Loucy (cell line): ENCODE measurements at regions not wholly inside any gene's neighbourhood (a gene's known extent, or its start where the extent isn't known, plus 50 kb on each side); places are given as distances from the start of the nearest gene placed in this dataset.

Experiments used
- H2AFZ ChIP-seq: fragments of 200-600 bp; sonication (generic); 2 replicates; pipeline ENCODE4 v1.6.0; 2016; ENCODE audit warnings: antibody characterized with exemption, mild to moderate bottlenecking, low read length, moderate library complexity
- H3F3A ChIP-seq: fragments of 200-600 bp; 2 replicates; pipeline ENCODE4 v1.6.0; 2016; ENCODE audit warnings: antibody characterized with exemption, low read depth, mild to moderate bottlenecking
- H3K27me3 ChIP-seq: fragments of 200-600 bp; sonication (generic); 2 replicates; pipeline ENCODE4 v1.6.1; 2014; ENCODE audit warnings: low read length, mild to moderate bottlenecking; ENCODE audit not compliant: insufficient read depth, poor library complexity, severe bottlenecking
- H3K36me3 ChIP-seq: fragments of 200-600 bp; sonication (generic); 2 replicates; pipeline ENCODE4 v1.6.1; 2016; ENCODE audit warnings: low read length; ENCODE audit not compliant: insufficient read depth
- H3K4me1 ChIP-seq: fragments of 200-600 bp; sonication (generic); 2 replicates; pipeline ENCODE4 v1.5.1; 2014; ENCODE audit warnings: low read length, mild to moderate bottlenecking; ENCODE audit not compliant: insufficient read depth, poor library complexity, severe bottlenecking
- H3K4me2 ChIP-seq: fragments of 200-600 bp; sonication (generic); 2 replicates; pipeline ENCODE4 v1.6.0; 2014; ENCODE audit warnings: antibody characterized with exemption, low read length, low read depth, mild to moderate bottlenecking; ENCODE audit not compliant: poor library complexity, severe bottlenecking
- H3K4me3 ChIP-seq: fragments of 200-600 bp; sonication (generic); 2 replicates; pipeline ENCODE4 v1.5.1; 2014; ENCODE audit warnings: low read length, mild to moderate bottlenecking, mixed read lengths; ENCODE audit not compliant: poor library complexity, severe bottlenecking
- H3K79me2 ChIP-seq: fragments of 200-600 bp; sonication (generic); 2 replicates; pipeline ENCODE4 v1.6.1; 2014; ENCODE audit warnings: low read length; ENCODE audit not compliant: insufficient read depth
- H3K9ac ChIP-seq: fragments of 200-600 bp; sonication (generic); 2 replicates; pipeline ENCODE4 v1.6.0; 2014; ENCODE audit warnings: mild to moderate bottlenecking, low read depth, low read length, moderate library complexity; ENCODE audit not compliant: poor library complexity, severe bottlenecking
- H3K9me2 ChIP-seq: fragments of 200-600 bp; sonication (generic); replicated peaks from 2 replicates; pipeline ENCODE4 v1.6.1; 2016; ENCODE audit warnings: low read depth, low read length, mixed read lengths
- H3K9me3 ChIP-seq: fragments of 200-600 bp; sonication (generic); 2 replicates; pipeline ENCODE4 v1.6.1; 2014; ENCODE audit warnings: mild to moderate bottlenecking, antibody characterized with exemption, low read length, low read depth; ENCODE audit not compliant: insufficient read depth
- H4K20me1 ChIP-seq: fragments of 200-600 bp; sonication (generic); 2 replicates; pipeline ENCODE4 v1.6.0; 2014; ENCODE audit warnings: antibody characterized with exemption, low read length, mild to moderate bottlenecking; ENCODE audit not compliant: insufficient read depth, poor library complexity, severe bottlenecking
- CTCF ChIP-seq: fragments of 200-600 bp; sonication (generic); conservative IDR thresholded peaks from 2 replicates; pipeline ENCODE4 v1.5.1; 2014; ENCODE audit warnings: mild to moderate bottlenecking, antibody characterized with exemption, low read length
- EZH2phosphoT487 ChIP-seq: fragments of 200-600 bp; IDR thresholded peaks from 2 replicates; pipeline ENCODE4 v1.6.1; 2018; ENCODE audit warnings: antibody characterized with exemption, mild to moderate bottlenecking, moderate library complexity, borderline replicate concordance

GRCh38 chrX:36504625-36505024 is 503.5 kb upstream of the FAM47C start:
- Histone ChIP-seq H3K79me2 (no peaks in the 10 kb centered on the region), H3K27me3 (no peaks in the 10 kb centered on the region), H3K9ac (peak overlapping the region; percentile 20), H3K9me3 (peaks cover 9% of the 10 kb centered on the region; the same call in 1 of the 2 replicates), H4K20me1 (no peaks in the 10 kb centered on the region), H2AFZ (no peak overlapping the region), H3K9me2 (no peaks in the 10 kb centered on the region), H3K4me1 (peaks cover 19% of the 10 kb centered on the region), H3F3A (no peaks in the 10 kb centered on the region; the same call in 1 of the 2 replicates), H3K4me2 (peak overlapping the region; percentile 70), H3K36me3 (no peaks in the 10 kb centered on the region), H3K4me3 (peak overlapping the region; percentile 53)
- TF ChIP-seq CTCF (no peak), EZH2phosphoT487 (no peak)

GRCh38 chrX:36508042-36508441 is 500.1 kb upstream of the FAM47C start:
- no peaks in the 10 kb centered on the region for H3K27me3 ChIP-seq
- no peaks in the 10 kb centered on the region for H4K20me1 ChIP-seq
- no peak overlapping the region for H3K4me2 ChIP-seq
- peaks cover 9% of the 10 kb centered on the region; the same call in 1 of the 2 replicates for H3K9me3 ChIP-seq
- no peaks in the 10 kb centered on the region for H3K79me2 ChIP-seq
- H3K36me3 ChIP-seq = no peaks in the 10 kb centered on the region
- no peaks in the 10 kb centered on the region for H3K9me2 ChIP-seq
- peaks cover 19% of the 10 kb centered on the region for H3K4me1 ChIP-seq
- H3F3A ChIP-seq = no peaks in the 10 kb centered on the region; the same call in 1 of the 2 replicates
- no peak overlapping the region for H2AFZ ChIP-seq
- no peak for TF ChIP-seq CTCF
- TF ChIP-seq EZH2phosphoT487 = no peak
- no peak overlapping the region for H3K9ac ChIP-seq
- no peak overlapping the region for H3K4me3 ChIP-seq

GRCh38 chrX:36510736-36511135 is 497.4 kb upstream of the FAM47C start:
- no peak for TF ChIP-seq EZH2phosphoT487
- TF ChIP-seq CTCF = no peak
- Histone ChIP-seq H3K27me3 (no peaks in the 10 kb centered on the region), H3K9ac (no peak overlapping the region), H3K9me3 (peaks cover 9% of the 10 kb centered on the region; the same call in 1 of the 2 replicates), H3K4me2 (no peak overlapping the region), H3K4me3 (no peak overlapping the region), H2AFZ (no peak overlapping the region), H3K36me3 (no peaks in the 10 kb centered on the region), H3F3A (no peaks in the 10 kb centered on the region), H3K4me1 (no peaks in the 10 kb centered on the region), H4K20me1 (no peaks in the 10 kb centered on the region), H3K79me2 (no peaks in the 10 kb centered on the region), H3K9me2 (no peaks in the 10 kb centered on the region)
